ENCODE measurements at regions not wholly inside any gene's neighbourhood (a gene's known extent, or its start where the extent isn't known, plus 50 kb on each side); places are given as distances from the start of the nearest gene placed in this dataset.
"Not testable (repeated sequence)": the region's sequence is repeated elsewhere in the genome, so short reads cannot be mapped to it uniquely, and the experiment has no call there.

DNA sequence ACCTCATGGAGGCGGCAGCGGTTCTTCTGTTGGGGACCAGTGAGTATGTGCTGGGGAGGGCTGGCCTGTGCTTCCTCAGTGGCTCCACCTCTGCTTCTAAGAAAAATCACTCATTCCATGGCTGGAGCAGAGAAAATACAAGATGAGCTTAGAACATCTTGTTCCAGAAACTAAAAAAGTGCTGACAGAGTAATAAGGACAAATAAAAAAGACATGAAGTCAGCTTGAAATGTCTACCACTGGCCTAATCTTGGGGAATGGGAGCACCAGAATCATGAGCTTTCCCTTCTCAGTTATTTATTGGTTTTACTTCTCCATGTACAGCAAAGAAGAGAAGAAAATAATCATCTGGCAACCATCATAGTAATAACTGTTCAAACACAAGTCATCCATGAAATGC lies 81.1 kb upstream of the TEKT4 start:
- peaks cover 64% of the 10 kb centered on the region for H3K9me3 ChIP-seq (ENCODE audit: insufficient read depth, low read depth, low read length)
- not testable (repeated sequence) for H3K36me3 ChIP-seq (ENCODE audit: insufficient read depth, low read length); H3K4me1 ChIP-seq (ENCODE audit: insufficient read depth, low read length); H3K27me3 ChIP-seq (ENCODE audit: insufficient read depth, low read length); H3K27ac ChIP-seq (ENCODE audit: low read depth, low read length); H3K4me3 ChIP-seq (ENCODE audit: low read length); H3K9ac ChIP-seq (ENCODE audit: low read depth, low read length)
- WGBS, result 90% methylated on average over 2 of the region's 2 CpGs

DNA sequence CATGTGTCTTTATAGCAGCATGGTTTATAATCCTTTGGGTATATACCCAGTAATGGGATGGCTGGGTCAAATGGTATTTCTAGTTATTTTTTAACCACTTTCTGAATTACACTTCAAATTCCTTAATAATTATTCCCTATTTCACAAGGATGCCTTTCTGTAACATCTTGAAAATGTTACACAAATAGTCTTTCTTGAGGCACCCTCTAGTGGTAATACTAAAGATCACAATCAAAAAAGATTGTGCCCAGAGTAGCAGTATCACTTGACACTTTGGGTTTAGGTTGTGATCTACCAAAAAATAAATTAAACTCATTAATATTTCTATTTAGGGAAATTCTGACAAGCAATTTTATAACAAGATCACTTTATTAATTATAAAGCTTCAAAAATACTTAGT lies 74.0 kb upstream of the TEKT4 start:
- peaks cover 57% of the 10 kb centered on the region for H3K9me3 ChIP-seq (ENCODE audit: insufficient read depth, low read depth, low read length)
- not testable (repeated sequence) for H3K27me3 ChIP-seq (ENCODE audit: insufficient read depth, low read length); H3K9ac ChIP-seq (ENCODE audit: low read depth, low read length); H3K36me3 ChIP-seq (ENCODE audit: insufficient read depth, low read length); H3K4me3 ChIP-seq (ENCODE audit: low read length); H3K4me1 ChIP-seq (ENCODE audit: insufficient read depth, low read length); H3K27ac ChIP-seq (ENCODE audit: low read depth, low read length)

Measured in HUES64 (cell line).